ENCODE measurements at regions not wholly inside any gene's neighbourhood (a gene's known extent, or its start where the extent isn't known, plus 50 kb on each side); places are given as distances from the start of the nearest gene placed in this dataset.

DNA sequence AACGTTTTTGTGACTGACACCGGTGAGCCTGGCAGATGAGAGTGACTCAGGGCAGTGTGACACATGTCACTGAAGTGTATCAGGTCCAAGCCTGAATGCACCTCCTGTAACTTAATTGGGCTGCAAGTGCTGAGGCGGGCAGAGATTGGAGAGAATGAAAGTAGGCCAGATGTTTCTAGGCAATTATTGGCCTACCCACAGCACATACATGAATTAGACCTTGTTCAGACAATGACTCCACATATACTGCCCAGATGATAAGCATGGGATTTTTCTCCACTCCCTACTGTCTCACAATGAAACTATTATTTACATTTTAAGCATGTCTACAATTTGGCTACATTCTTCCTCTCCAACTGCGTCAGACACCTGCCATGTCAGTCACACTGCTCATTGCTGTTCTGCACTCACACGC is 187.3 kb upstream of the ZNF385D start:
- Histone ChIP-seq H3K4me1 (no peaks in the 10 kb centered on the region), H3K27ac (no peak overlapping the region), H3K4me3 (no peak overlapping the region), H3K36me3 (no peaks in the 10 kb centered on the region), H3K27me3 (no peaks in the 10 kb centered on the region), H3K9me3 (no peaks in the 10 kb centered on the region)
- TF ChIP-seq CTCF (IDR thresholded peaks at IDR 0.05): no peak
- intact Hi-C loops (cut with DNase I): no loop called here
- no peak for ATAC-seq
- DNase-seq: no peak

- H3K4me1 ChIP-seq: no peaks in the 10 kb centered on the region
- no peak overlapping the region for H3K27ac ChIP-seq
- H3K36me3 ChIP-seq: no peaks in the 10 kb centered on the region
- intact Hi-C loops (cut with DNase I): no loop called here
- no peak overlapping the region for H3K4me3 ChIP-seq
- no peaks in the 10 kb centered on the region for H3K27me3 ChIP-seq
- H3K9me3 ChIP-seq: no peaks in the 10 kb centered on the region
- no peak for TF ChIP-seq CTCF (IDR thresholded peaks at IDR 0.05)
- DNase-seq (peak in 2 of 4 donors; percentile 69 to 83), ATAC-seq (no peak)
Observed at GRCh38 chr3:21942328-21942727, 191.3 kb upstream of the ZNF385D start.

- Histone ChIP-seq H3K4me1 (no peaks in the 10 kb centered on the region), H3K4me3 (no peak overlapping the region), H3K9me3 (no peaks in the 10 kb centered on the region), H3K27me3 (no peaks in the 10 kb centered on the region), H3K27ac (no peak overlapping the region), H3K36me3 (no peaks in the 10 kb centered on the region)
- DNase-seq: no peak
- no peak for ATAC-seq
- intact Hi-C loops (cut with DNase I): no loop called here
- no peak for TF ChIP-seq CTCF (IDR thresholded peaks at IDR 0.05)
Observed at GRCh38 chr3:21944251-21944650, 193.2 kb upstream of the ZNF385D start.

- H3K36me3 ChIP-seq: no peaks in the 10 kb centered on the region
- DNase-seq: no peak
Observed at GRCh38 chr3:21952856-21953255, 201.8 kb upstream of the ZNF385D start.

GRCh38 chr3:21954709-21955108 is 203.7 kb upstream of the ZNF385D start:
- no peaks in the 10 kb centered on the region for H3K9me3 ChIP-seq
- no peaks in the 10 kb centered on the region for H3K27me3 ChIP-seq
- DNase-seq (no peak), ATAC-seq (no peak)
- no peaks in the 10 kb centered on the region for H3K36me3 ChIP-seq
- intact Hi-C loops (cut with DNase I): no loop called here
- no peak overlapping the region for H3K27ac ChIP-seq
- H3K4me3 ChIP-seq: no peak overlapping the region
- no peaks in the 10 kb centered on the region for H3K4me1 ChIP-seq
- TF ChIP-seq CTCF (IDR thresholded peaks at IDR 0.05): no peak

More at GRCh38 chr3:21952856-21953255, 201.8 kb upstream of the ZNF385D start:
- intact Hi-C loops (cut with DNase I): no loop called here
- Histone ChIP-seq H3K4me1 (no peaks in the 10 kb centered on the region), H3K27me3 (no peaks in the 10 kb centered on the region), H3K4me3 (no peak overlapping the region), H3K27ac (no peak overlapping the region), H3K9me3 (no peaks in the 10 kb centered on the region)
- no peak for ATAC-seq
- TF ChIP-seq CTCF (IDR thresholded peaks at IDR 0.05): no peak

All from left lung (tissue), 4 donors.